ENCODE measurements at regions not wholly inside any gene's neighbourhood (a gene's known extent, or its start where the extent isn't known, plus 50 kb on each side); places are given as distances from the start of the nearest gene placed in this dataset.

DNA sequence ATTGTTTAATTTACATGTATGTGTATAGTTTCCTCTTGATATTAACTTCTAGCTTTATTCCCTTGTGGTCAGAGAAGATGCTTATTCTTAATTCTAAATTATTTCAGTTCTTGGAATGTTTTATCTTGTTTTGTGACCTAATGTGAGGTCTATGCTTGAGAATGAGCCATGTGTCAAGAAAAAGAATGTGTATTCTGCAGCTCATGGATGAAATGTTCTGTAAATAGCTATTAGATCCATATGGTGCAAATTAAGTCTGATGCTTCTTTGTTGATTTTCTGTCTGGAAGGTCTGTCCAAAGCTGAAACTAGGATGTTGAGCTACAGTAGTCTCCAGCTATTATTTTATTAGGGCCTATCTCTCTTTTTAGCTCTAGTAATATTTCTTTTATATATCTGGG is 187.3 kb upstream of the RASGEF1B start:
- ChIA-PET CTCF (no interaction called here), POLR2A (no interaction called here)
- DNase-seq (ENCODE audit: low read depth), result no peak
- no peaks in the 10 kb centered on the region for H3K27me3 ChIP-seq (ENCODE audit: control insufficient read depth, insufficient read depth, low read length)
- H3K4me3 ChIP-seq (ENCODE audit: low read depth, low read length), result no peak overlapping the region
- H3K36me3 ChIP-seq (ENCODE audit: control insufficient read depth, insufficient read depth, low read length), result no peaks in the 10 kb centered on the region
- TF ChIP-seq, protein P1, sequence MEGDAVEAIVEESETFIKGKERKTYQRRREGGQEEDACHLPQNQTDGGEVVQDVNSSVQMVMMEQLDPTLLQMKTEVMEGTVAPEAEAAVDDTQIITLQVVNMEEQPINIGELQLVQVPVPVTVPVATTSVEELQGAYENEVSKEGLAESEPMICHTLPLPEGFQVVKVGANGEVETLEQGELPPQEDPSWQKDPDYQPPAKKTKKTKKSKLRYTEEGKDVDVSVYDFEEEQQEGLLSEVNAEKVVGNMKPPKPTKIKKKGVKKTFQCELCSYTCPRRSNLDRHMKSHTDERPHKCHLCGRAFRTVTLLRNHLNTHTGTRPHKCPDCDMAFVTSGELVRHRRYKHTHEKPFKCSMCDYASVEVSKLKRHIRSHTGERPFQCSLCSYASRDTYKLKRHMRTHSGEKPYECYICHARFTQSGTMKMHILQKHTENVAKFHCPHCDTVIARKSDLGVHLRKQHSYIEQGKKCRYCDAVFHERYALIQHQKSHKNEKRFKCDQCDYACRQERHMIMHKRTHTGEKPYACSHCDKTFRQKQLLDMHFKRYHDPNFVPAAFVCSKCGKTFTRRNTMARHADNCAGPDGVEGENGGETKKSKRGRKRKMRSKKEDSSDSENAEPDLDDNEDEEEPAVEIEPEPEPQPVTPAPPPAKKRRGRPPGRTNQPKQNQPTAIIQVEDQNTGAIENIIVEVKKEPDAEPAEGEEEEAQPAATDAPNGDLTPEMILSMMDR (IDR thresholded peaks at IDR 0.05; ENCODE audit: insufficient read depth, low read depth, low read length), result no peak

DNA sequence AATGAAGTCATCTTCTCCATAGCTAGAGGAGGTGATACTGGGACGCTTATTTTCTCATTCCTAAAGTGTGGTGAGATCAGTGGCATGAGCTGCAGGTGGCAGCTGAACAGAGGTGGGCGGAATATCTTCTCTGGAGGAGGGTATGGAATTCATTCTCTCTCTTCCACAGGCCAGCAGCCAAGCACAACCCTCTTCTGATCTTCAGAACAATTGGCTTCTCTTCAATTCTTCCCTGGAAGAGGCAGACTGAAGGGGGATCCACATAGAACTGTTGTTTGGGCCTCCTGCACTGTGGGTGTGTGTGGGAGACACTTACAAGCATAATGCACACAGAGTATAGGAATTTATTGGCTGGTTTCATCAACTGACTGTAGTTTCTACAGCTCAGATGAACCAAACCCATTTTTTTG is 180.4 kb upstream of the RASGEF1B start:
- Histone ChIP-seq H3K4me3 (ENCODE audit: low read depth, low read length) (no peak overlapping the region), H3K27me3 (ENCODE audit: control insufficient read depth, insufficient read depth, low read length) (no peaks in the 10 kb centered on the region), H3K36me3 (ENCODE audit: control insufficient read depth, insufficient read depth, low read length) (no peaks in the 10 kb centered on the region)
- TF ChIP-seq, protein P1 (IDR thresholded peaks at IDR 0.05; ENCODE audit: insufficient read depth, low read depth, low read length), result no peak
- DNase-seq (ENCODE audit: low read depth), result no peak
- POLR2A ChIA-PET, result no interaction called here
- CTCF ChIA-PET, result interaction anchor here (0.9 kb wide), 1 partner anchor 10 kb away, joined by 3 read pairs; no protein-coding TSS in a partner anchor

DNA sequence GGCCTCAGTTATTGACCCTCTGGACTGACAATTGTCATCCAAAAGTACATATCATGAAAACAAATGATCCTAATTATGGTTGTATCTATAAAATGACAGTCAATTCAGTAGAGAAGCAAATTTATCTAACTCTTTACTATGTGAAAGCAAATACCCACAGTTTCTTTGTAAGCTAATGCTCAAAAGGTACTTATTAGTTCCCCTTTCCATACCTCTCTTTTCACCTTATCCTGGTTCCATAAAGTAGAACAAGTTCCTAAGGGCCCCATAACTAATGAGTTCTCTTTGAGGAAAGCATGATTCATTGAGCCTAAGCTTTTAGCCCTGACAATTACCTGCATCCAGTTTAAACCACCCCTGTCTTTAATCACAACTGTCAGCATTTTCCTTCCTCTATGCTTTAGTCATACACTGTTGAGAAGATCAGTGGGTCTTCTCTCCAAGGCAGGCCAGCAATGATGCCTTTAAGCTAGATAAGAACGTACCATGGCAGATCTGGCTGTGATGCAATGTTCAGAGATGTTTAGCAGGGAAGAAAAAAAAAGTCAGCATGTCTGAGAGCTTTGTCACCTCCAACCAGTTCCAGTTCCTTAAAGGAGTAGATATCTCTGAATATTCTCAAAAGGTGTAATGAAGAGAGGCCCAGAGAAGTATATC is 179.7 kb upstream of the RASGEF1B start:
- CTCF ChIA-PET, result interaction anchor here (0.9 kb wide), 1 partner anchor 10 kb away, joined by 3 read pairs; no protein-coding TSS in a partner anchor
- no peaks in the 10 kb centered on the region for H3K27me3 ChIP-seq (ENCODE audit: control insufficient read depth, insufficient read depth, low read length)
- TF ChIP-seq, protein P1 (IDR thresholded peaks at IDR 0.05; ENCODE audit: insufficient read depth, low read depth, low read length), result no peak
- no peaks in the 10 kb centered on the region for H3K36me3 ChIP-seq (ENCODE audit: control insufficient read depth, insufficient read depth, low read length)
- POLR2A ChIA-PET, result no interaction called here
- no peak for DNase-seq (ENCODE audit: low read depth)
- no peak overlapping the region for H3K4me3 ChIP-seq (ENCODE audit: low read depth, low read length)

DNA sequence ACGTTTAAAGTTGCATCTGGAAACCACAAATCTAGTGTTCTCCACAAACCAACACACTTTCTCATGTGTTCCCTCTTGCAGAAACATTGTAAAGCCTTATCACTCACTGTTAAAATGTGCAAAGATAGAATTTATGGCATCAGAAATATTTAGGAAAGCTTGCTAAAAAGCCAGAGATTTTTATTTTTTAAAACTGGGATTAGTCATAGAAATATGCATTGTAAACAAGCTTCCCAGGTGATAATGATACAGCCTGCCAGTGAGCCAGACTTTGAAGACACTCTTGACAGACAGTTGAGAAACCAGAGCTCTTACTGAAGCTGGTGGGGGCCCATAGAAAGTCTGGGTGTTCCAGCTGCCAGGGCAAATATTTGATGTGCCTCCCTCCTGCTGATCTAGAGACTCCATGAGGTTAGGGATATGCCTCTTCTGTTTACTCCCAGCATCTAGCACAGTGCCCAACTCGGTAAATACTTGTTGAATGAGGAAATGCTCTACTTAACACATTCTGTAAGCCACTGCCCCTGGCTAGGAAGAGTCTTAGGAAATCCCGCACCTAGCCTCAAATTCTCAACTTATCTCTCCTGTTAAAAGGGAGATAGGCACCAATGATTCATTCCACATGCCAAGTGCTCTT is 179.0 kb upstream of the RASGEF1B start:
- CTCF ChIA-PET, result no interaction called here
- H3K27me3 ChIP-seq (ENCODE audit: control insufficient read depth, insufficient read depth, low read length), result no peaks in the 10 kb centered on the region
- POLR2A ChIA-PET, result no interaction called here
- no peak for DNase-seq (ENCODE audit: low read depth)
- TF ChIP-seq, protein P1 (IDR thresholded peaks at IDR 0.05; ENCODE audit: insufficient read depth, low read depth, low read length), result no peak
- no peaks in the 10 kb centered on the region for H3K36me3 ChIP-seq (ENCODE audit: control insufficient read depth, insufficient read depth, low read length)
- no peak overlapping the region for H3K4me3 ChIP-seq (ENCODE audit: low read depth, low read length)

DNA sequence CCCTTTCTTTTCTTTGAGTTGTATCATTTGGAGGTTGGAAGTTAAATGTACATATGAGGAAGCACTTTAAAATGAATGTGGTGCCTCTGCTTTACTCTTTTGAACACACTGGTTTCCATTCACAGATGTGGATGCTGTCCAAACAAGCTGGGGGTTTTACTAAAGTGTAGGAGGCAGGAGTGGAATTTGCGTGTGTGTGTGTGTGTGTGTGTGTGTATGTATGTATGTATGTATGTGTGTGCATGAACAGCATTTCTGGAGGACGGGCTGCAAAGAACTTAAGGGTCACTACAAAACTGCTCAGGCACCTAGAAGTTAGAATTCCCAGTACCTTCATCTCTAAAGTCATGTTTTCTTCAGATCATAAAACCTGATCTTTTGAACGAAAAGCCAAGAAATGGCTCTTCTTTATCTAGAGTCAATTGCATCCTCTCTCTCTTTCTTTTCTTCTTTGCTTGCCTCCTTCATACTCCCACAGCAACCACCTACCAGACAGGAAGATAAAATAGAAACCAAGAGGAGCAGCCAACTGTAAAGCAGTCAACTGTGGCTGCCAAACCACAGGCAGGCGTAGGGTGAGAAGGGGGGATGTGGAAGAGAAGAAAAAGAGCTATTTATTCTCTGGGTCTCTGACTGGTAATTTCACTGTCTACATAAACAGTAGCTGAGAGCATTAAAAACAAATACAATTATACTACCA is 177.0 kb upstream of the RASGEF1B start:
- POLR2A ChIA-PET, result no interaction called here

More for the DNA sequence above, 177.0 kb upstream of the RASGEF1B start:
- DNase-seq (ENCODE audit: low read depth), result no peak
- Histone ChIP-seq H3K4me3 (ENCODE audit: low read depth, low read length) (no peak overlapping the region), H3K36me3 (ENCODE audit: control insufficient read depth, insufficient read depth, low read length) (no peaks in the 10 kb centered on the region), H3K27me3 (ENCODE audit: control insufficient read depth, insufficient read depth, low read length) (no peaks in the 10 kb centered on the region)
- TF ChIP-seq, protein P1 (IDR thresholded peaks at IDR 0.05; ENCODE audit: insufficient read depth, low read depth, low read length), result no peak
- CTCF ChIA-PET, result no interaction called here

Measured in BJ (cell line).